OCI-LY3 (cell line): ENCODE measurements at regions not wholly inside any gene's neighbourhood (a gene's known extent, or its start where the extent isn't known, plus 50 kb on each side); places are given as distances from the start of the nearest gene placed in this dataset.

Source experiments
- EZH2phosphoT487 ChIP-seq: fragments of 200-600 bp; shearing (Covaris generic); IDR thresholded peaks from 2 replicates; pipeline ENCODE4 v1.6.1; 2018; ENCODE audit warnings: antibody characterized with exemption, mixed run types, low read depth
- TF ChIP-seq, protein P1 (sequence below): fragments of 200-600, 300-600 bp; sonication (generic); IDR thresholded peaks from 2 replicates; pipeline ENCODE4 v1.5.1; 2014; ENCODE audit warnings: antibody characterized with exemption, low read length, low read depth

DNA sequence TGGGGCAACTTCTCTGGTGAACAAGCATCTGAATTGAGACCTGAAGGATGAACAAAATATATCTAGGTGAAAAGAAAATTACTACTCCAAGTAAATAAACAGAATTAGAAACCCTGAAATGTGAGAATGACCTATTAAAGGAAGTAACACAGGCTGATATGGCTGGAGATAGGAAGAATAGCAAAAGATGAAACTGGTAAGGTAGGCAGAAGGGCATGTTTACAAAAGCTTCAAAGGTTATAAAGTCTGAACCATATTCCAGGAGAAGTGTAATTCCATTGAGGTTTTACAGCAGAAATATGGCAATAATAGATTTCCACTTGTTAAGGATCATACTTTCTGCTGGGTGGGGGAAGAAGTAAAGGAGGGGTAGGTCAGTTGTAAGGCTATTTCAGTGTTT lies 452.0 kb downstream of the GBA3 start:
- TF ChIP-seq, protein P1, sequence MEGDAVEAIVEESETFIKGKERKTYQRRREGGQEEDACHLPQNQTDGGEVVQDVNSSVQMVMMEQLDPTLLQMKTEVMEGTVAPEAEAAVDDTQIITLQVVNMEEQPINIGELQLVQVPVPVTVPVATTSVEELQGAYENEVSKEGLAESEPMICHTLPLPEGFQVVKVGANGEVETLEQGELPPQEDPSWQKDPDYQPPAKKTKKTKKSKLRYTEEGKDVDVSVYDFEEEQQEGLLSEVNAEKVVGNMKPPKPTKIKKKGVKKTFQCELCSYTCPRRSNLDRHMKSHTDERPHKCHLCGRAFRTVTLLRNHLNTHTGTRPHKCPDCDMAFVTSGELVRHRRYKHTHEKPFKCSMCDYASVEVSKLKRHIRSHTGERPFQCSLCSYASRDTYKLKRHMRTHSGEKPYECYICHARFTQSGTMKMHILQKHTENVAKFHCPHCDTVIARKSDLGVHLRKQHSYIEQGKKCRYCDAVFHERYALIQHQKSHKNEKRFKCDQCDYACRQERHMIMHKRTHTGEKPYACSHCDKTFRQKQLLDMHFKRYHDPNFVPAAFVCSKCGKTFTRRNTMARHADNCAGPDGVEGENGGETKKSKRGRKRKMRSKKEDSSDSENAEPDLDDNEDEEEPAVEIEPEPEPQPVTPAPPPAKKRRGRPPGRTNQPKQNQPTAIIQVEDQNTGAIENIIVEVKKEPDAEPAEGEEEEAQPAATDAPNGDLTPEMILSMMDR = no peak
- TF ChIP-seq EZH2phosphoT487 = no peak
